ENCODE measurements at regions not wholly inside any gene's neighbourhood (a gene's known extent, or its start where the extent isn't known, plus 50 kb on each side); places are given as distances from the start of the nearest gene placed in this dataset.
"Not testable (repeated sequence)": the region's sequence is repeated elsewhere in the genome, so short reads cannot be mapped to it uniquely, and the experiment has no call there.

GRCh38 chr22:22697377-22698117 lies 53.1 kb downstream of the GGTLC2 start:
- no peak for DNase-seq

DNA sequence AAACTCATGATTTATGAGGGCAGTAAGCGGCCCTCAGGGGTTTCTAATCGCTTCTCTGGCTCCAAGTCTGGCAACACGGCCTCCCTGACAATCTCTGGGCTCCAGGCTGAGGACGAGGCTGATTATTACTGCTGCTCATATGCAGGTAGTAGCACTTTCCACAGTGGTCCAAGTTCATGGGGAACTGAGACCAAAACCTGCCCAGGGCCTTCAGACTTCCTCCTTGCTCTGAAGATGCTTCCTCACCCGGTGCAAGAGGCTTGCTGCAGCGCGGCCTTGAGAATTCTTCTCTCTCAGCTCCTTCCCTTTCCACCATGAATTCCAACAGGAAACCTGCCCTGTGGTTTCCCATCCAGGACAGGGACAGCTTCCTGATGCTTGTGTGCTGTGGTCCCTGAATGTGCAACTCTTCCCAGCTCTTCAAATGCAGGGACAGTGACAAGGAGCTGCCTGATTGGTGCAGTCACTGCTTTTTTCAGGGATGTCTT lies 53.9 kb downstream of the GGTLC2 start:
- DNase-seq: no peak

- DNase-seq: no peak
Measured at GRCh38 chr22:22700631-22701030, 56.2 kb downstream of the GGTLC2 start.

GRCh38 chr22:22701557-22701956 lies 57.1 kb downstream of the GGTLC2 start:
- DNase-seq: not testable (repeated sequence)

GRCh38 chr22:22702237-22703202 lies 58.1 kb downstream of the GGTLC2 start:
- DNase-seq: no peak

GRCh38 chr22:22703203-22703570 lies 58.8 kb downstream of the GGTLC2 start:
- DNase-seq: no peak

DNA sequence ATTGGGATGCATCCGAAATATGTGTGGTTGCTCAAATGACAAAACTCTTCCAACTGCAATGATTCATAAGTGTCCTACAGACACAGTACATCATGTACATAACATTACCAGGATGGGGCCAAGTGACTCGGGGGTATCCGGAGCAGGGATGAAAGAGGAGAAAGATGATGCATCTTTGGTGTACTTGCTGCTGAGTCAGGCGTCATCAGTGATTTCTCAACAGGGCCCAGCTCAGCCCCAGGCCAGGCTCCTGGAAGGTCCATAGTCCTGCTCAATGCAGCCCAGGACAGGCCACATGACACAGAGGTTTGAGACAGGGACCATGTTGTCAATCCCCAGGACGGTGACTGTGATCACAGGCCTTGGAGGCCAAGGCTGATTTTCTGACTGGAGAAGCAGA lies 59.3 kb downstream of the GGTLC2 start:
- DNase-seq: no peak

DNA sequence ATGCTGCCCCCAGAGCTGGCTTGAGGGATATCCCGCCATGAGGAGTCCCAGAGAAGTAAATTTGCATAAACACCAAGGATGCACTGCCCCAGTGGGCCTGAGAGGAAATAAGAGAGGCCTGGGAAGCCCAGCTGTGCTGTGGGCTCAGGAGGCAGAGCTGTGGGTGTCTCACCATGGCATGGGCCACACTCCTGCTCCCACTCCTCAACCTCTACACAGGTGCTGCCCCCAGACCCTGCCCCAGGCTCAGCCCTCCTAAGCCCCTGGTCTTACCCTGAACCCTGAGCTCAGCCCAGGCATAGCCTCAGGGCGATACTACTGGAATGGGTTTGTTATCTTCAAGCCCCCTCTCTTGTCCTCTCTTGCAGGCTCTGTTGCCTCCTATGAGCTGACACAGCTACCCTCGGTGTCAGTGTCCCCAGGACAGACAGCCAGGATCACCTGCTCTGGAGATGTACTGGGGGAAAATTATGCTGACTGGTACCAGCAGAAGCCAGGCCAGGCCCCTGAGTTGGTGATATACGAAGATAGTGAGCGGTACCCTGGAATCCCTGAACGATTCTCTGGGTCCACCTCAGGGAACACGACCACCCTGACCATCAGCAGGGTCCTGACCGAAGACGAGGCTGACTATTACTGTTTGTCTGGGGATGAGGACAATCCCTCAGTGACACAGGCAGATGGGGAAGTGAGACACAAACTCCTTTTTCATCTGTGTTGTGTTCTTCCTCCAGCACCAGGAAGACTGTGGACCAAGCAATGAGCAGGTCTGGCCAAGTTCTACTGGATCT lies 59.9 kb downstream of the GGTLC2 start:
- DNase-seq: no peak

- no peak for DNase-seq
Measured at GRCh38 chr22:22705328-22706100, 61.1 kb downstream of the GGTLC2 start.

DNA sequence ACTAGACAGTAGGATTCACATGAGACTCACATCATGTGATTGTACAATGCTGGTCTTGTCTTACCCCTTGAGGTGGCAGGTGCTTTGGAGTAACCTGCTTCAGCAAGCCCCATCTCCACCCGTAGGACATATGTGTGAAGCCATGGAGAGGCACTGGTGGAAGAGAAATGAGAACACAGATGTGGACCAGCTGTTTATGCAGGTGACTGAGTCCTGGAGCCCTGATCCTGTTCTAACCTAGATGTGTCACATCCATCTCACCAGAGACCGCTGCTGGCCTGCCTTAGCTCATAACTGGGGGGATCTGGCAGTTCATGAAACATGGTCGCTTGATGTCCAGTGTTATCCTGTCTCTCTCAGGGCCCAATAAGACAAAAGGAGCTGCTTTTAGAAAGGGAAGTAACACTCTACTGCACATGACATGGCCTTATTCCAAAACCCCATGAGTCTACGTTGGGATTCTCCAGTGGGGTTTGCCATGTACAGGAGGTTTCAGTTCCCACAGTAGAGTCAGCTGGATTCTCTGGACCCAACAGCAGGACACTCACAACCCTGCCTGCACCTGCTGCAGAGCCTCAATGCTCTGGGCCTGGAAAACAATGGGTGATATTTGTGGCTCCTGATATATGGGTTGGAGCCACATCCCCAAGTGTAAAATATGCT lies 62.0 kb downstream of the GGTLC2 start:
- no peak for DNase-seq

DNA sequence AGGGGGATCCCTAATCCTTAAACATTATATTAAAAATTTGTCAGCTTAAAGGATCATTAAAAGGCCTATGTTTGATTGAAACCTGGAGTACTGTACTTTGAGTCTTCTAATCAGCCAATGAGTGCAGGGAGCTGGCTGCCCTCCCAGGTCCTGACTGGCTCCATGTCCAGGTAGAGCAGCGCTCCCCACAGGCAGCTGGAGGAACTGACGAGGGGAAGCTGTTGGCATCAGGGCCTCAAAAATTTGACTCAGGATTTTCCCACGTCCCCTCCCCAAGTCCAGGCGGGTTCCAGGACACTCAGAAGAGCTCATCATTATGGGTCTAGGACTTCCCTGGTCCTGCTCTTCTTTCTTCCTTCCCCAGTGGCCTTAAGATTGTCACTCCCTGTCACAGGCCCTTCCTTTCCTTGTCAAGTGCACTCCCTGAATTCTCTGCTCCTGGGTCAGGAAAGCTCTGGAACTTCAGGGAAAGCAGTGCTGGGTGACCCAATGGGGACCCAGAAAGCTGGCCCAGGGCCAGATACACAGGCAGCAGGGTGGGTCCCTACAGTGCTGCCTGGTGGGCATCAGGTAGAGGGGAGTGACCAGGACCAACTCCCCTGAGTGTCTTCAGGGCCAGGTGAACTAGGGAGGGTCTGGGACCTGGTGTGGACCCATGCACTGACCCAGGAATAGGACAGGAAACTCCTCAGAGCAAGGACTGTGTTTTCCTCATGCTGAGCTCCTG lies 65.5 kb downstream of the GGTLC2 start:
- DNase-seq: no peak

DNA sequence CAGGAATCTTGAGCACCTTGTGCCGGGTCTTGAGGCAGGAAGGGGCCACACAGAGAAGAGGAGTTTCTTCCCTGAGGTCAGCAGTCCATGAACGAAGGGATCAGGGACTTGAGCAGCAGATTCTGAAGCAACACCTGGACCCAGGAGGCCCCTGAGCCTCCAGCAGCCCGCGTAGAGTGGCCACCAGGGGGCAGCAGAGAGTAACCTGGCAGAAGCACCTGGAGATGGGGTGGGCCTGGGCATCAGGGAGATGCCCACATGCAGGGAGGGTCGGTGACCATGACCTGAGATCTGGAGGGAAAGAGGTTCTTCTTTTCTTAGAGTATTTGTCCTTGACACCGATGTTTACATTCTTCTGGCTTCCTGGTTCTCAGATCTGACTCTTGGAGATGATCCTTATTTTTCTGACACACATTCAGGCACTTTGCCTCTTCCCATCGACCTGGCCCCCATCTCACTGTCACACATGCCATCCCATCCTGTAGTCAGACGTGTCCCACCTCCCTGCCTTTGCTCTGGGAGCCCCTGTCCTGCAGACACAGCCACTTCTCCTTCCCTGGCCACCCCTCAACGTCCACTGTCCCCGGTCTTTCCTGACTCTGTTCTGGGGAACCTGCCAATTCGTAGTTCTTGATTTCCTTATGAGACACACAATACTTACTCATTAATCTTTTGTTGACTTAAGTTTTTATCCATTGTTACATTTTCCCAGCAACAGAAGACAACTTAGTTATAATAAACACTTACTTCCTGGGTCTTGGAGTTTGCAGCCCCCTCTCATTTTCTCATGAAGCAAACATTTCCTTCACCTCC lies 66.5 kb downstream of the GGTLC2 start:
- DNase-seq: peak; percentile 40

GRCh38 chr22:22711532-22711913 lies 67.1 kb downstream of the GGTLC2 start:
- no peak for DNase-seq

- DNase-seq: no peak
Measured at GRCh38 chr22:22712092-22712658, 67.8 kb downstream of the GGTLC2 start.

DNA sequence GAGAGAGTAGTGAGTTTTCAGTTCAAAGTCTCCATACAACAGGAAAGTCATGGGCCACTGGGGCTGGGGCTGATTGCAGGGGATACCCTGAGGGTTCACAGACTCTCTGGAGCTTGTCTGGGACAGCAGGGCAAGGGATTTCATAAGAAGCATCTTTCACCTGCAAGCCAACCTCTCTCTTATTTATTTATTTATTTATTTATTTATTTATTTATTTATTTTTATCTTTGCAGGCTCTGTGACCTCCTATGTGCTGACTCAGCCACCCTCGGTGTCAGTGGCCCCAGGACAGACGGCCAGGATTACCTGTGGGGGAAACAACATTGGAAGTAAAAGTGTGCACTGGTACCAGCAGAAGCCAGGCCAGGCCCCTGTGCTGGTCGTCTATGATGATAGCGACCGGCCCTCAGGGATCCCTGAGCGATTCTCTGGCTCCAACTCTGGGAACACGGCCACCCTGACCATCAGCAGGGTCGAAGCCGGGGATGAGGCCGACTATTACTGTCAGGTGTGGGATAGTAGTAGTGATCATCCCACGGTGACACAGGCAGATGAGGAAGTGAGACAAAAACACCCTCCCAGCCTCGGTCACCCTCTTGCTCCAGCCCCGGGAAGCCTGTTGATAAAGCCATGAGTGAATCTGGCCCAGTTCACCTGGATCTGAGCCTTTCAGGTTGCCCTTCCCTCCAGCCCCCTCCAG lies 68.4 kb downstream of the GGTLC2 start:
- DNase-seq: no peak

DNA sequence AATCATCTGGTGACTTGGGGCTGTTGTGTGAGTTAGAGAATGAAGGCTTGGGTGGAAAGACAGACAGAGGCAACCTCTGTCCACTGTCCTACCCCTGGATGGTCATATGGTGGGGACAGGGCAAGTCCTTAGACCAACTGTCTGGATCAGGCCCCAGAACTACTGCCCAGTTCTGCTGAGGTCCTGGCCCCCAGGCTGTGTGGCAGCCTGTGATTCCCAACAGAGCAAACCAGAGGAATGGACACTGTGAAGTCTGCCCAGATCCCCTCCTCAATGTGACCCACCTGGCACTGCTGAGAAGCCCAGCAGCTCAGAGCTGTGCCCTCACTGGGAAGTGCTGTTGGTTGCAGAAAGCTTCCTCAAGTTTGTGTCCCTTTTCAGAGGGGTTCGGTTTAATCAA lies 69.0 kb downstream of the GGTLC2 start:
- DNase-seq: no peak

GRCh38 chr22:22714600-22715335 lies 70.4 kb downstream of the GGTLC2 start:
- no peak for DNase-seq

GRCh38 chr22:22716136-22716665 lies 71.8 kb downstream of the GGTLC2 start:
- DNase-seq: no peak

Measured in NCI-H2171 treated with DMSO at 0.1 percent for 48 hours (cell line).